GM03348 (cell line): ENCODE measurements at regions not wholly inside any gene's neighbourhood (a gene's known extent, or its start where the extent isn't known, plus 50 kb on each side); places are given as distances from the start of the nearest gene placed in this dataset.
"Not testable (repeated sequence)": the region's sequence is repeated elsewhere in the genome, so short reads cannot be mapped to it uniquely, and the experiment has no call there.

Experiments used
- DNase-seq: peaks from one replicate; pipeline ENCODE4 v3.0.0; 2012; ENCODE audit warnings: low spot score

GRCh38 chr6:141088171-141088570, 1044.6 kb upstream of the GJE1 start:
- no peak for DNase-seq

GRCh38 chr6:141077355-141078333, 1055.1 kb upstream of the GJE1 start:
- no peak for DNase-seq

- DNase-seq: no peak
These were observed 1075.0 kb upstream of the GJE1 start for GRCh38 chr6:141057761-141058160.

- DNase-seq: no peak
These were observed 1075.6 kb upstream of the GJE1 start for GRCh38 chr6:141056945-141057625.

- DNase-seq: no peak
These were observed 1082.3 kb upstream of the GJE1 start for GRCh38 chr6:141050471-141050870.

- no peak for DNase-seq
These were observed 1084.3 kb upstream of the GJE1 start for GRCh38 chr6:141048451-141048850.

- DNase-seq: not testable (repeated sequence)
These were observed 1086.2 kb upstream of the GJE1 start for GRCh38 chr6:141046496-141046895.

- DNase-seq: no peak
These were observed 1091.1 kb upstream of the GJE1 start for GRCh38 chr6:141041596-141042087.

- no peak for DNase-seq
These were observed 1097.2 kb upstream of the GJE1 start for GRCh38 chr6:141035312-141036200.

GRCh38 chr6:141033101-141033500, 1099.6 kb upstream of the GJE1 start:
- peak; percentile 15 for DNase-seq

GRCh38 chr6:141029908-141030307, 1102.8 kb upstream of the GJE1 start:
- no peak for DNase-seq

GRCh38 chr6:141028791-141029280, 1103.9 kb upstream of the GJE1 start:
- no peak for DNase-seq

- no peak for DNase-seq
These were observed 1106.2 kb upstream of the GJE1 start for GRCh38 chr6:141026504-141026903.

- DNase-seq: no peak
These were observed 1108.2 kb upstream of the GJE1 start for GRCh38 chr6:141024526-141024925.

- DNase-seq: no peak
These were observed 1114.8 kb upstream of the GJE1 start for GRCh38 chr6:141017941-141018340.

GRCh38 chr6:141000917-141001316, 1131.8 kb upstream of the GJE1 start:
- DNase-seq: no peak

- DNase-seq: no peak
These were observed 1139.2 kb upstream of the GJE1 start for GRCh38 chr6:140993515-140993914.

- DNase-seq: no peak
These were observed 1140.0 kb upstream of the GJE1 start for GRCh38 chr6:140992678-140993077.

GRCh38 chr6:140988780-140989179, 1143.9 kb upstream of the GJE1 start:
- no peak for DNase-seq

GRCh38 chr6:140987364-140988155, 1145.2 kb upstream of the GJE1 start:
- DNase-seq: no peak

- DNase-seq: no peak
These were observed 1146.9 kb upstream of the GJE1 start for GRCh38 chr6:140985679-140986275.
